Renal cortex interstitium (tissue), 11 donors: ENCODE measurements at regions not wholly inside any gene's neighbourhood (a gene's known extent, or its start where the extent isn't known, plus 50 kb on each side); places are given as distances from the start of the nearest gene placed in this dataset.
"Not testable (repeated sequence)": the region's sequence is repeated elsewhere in the genome, so short reads cannot be mapped to it uniquely, and the experiment has no call there.

Experiments
- DNase-seq, 11 donors: peaks; one replicate each; pipeline ENCODE4 v3.0.0-alpha.2; 2013; ENCODE audit warnings: low read depth in 9 of 11, low spot score in 4 of 11; ENCODE audit errors: extremely low read depth in 1 of 11

GRCh38 chr1:78715181-78715661, 65.6 kb downstream of the IFI44 start:
- no peak for DNase-seq

DNA sequence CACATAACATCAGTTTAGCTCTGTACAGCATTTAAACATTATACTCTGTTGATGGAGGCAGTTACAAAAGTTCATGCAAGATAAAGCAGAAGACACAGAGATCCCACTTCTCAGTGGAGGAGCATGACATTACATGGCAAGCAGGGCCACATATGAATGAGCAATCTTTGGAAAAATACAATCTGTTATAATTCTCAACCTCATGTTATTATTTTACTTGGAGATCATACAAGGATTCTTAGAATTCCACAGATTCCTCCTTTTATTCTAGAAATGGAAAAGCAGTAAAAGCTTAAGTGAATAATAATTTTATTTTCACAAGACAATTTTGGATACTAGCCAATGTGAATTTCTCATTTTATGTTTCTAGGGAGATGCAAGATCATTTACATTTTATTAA, 66.6 kb downstream of the IFI44 start:
- DNase-seq, result peak in 2 of 11 donors; percentile 12 to 29

GRCh38 chr1:78718566-78718965, 68.9 kb downstream of the IFI44 start:
- DNase-seq, result no peak

DNA sequence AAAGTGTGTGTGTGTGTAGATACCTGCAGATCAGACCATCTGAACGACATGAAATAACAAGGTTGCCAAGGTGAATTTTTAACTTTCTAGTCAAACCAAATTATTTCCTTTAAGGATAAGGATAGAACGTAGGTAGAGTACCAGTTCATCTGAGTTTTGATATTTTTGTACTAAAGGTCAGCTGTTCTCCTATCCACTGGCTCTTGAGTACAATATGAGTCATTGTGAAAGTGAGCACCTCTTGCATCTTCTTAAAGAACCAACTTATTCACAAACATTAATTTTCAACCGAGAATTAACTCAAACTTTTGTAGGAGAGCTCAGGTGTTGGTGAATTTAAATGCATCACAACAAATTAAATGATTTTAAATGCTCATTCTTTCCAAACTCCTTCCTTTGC, 71.5 kb downstream of the IFI44 start:
- DNase-seq, result no peak

DNA sequence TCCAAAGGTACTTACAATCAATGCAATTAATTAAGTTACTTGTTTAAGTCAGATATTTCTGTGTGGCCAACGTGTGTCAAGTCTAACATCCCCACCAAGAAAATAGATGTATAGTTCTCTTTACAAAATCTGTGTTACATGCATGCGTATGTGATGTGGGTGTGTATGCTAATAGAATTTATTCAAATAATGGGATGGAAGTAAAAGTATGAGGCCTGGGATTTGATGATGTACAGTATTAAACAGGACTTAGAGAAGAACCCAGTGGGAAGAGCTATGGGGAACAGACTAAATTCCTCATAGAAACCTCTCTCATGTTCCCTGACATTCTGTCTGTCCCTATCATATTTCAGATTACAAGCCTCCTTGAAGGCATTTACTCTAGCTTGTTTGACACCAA, 72.5 kb downstream of the IFI44 start:
- no peak for DNase-seq

DNA sequence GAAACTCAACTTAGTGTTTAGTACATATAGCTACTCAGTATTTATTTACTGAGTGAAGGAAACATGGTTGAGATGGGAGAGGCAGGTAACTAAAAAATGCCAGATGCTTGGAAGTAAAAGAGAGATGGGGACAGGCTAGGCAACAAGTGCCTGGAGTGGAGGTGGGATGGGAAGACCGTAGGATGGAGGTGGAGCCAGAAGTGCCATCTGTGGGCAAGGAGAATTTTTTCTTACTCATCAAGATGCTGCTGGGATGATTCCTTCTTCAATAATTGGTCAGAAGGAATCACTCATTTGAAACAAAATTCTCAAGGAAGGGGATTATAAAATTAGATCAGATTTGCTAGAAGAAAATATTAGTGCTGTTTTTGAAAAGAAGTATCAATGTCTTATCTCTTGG, 72.9 kb downstream of the IFI44 start:
- no peak for DNase-seq

GRCh38 chr1:78722947-78723346, 73.3 kb downstream of the IFI44 start:
- no peak for DNase-seq

DNA sequence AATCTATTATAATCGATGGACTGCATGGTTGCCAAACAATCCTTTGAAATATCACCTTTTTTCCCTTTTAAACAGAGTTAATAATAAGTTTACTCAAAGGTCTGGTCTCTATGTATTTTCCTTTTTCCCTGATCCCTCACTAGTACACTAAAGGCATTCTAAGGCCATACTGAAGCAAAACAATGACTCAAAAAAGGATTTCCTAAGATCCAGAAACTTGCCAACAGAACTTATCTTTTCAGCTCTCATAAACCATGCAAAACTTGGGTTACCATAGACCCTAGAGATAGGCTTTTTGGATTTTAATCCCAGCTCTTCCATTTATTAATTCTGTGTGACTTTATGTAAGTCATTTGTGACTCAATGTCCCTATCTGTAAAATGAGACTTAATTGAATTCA, 77.1 kb downstream of the IFI44 start:
- no peak for DNase-seq

GRCh38 chr1:78728359-78728758, 78.7 kb downstream of the IFI44 start:
- no peak for DNase-seq

DNA sequence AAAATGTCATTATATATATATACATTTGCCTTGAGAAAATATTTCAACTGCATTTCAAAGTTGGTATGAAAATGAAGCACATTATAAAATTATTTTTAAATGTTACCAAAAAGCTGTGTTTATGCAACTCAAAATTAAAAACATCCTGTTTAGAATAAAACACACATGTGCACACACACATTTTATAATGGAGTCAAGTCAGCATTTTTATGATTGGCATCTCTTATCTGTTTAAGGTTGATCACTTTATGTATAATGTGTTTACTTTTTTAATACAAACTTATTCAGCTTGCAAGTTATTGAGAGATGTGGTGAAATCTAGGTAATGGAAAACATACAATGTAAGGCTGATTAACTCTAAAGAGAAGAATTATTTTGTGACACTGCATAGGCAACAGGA, 80.4 kb downstream of the IFI44 start:
- DNase-seq, result no peak

DNA sequence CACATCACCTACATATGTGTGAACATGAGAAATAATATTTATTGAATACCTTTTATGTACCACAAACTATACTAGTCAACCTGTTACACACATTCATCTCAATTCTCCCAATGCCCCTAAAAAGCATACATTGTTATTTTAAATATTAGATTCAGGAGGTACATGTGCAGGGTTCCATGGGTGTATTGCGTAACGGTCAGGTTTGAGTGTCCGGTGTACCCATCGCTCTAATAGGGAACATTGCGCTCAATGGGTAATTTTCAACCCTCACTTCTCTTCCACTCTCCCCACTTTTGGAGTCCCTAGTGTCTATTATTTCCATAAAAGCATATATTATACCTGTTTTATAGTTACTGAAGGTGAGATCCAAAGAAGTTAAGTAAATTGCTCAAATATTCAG, 82.0 kb downstream of the IFI44 start:
- DNase-seq, result no peak

DNA sequence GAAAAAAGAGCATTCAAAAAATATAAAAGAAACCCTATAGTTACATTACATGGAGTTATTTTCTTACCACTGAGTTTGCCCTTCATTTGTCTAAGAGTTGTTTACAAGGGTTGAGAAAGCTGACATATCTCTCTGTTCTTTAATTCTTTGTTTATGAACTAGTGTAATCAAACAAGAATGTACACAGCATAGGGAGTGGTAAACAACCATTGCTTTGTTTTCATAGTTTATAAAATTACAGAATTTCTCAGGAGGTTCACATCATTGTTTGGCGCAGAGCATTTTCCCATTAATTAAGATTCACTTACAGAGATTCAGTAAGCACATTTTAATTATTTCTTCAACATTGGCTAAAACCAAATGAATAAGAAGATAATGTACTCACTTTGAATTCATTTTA, 87.6 kb downstream of the IFI44 start:
- no peak for DNase-seq

DNA sequence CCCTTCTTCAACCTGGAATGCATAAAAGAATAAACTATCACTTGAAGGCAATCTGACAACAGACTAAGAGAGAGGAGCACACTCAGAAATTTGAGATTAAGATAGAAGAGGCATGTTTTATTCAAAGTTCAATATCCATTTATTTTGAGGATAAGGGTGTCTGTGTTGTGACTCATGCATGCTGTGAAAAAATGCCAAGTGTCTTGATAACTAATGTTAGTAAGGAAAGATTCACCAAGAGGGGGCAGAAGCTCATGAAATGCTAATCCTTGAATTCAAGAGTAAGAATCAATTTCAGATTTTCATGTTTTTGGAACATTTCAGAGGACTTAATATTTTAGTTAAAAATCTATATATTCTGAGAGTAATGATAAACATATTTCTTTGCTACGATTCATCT, 94.0 kb downstream of the IFI44 start:
- DNase-seq, result no peak

- no peak for DNase-seq
Observed at GRCh38 chr1:78745111-78745510, 95.5 kb downstream of the IFI44 start.

- not testable (repeated sequence) for DNase-seq
Observed at GRCh38 chr1:78753679-78754078, 104.0 kb downstream of the IFI44 start.

DNA sequence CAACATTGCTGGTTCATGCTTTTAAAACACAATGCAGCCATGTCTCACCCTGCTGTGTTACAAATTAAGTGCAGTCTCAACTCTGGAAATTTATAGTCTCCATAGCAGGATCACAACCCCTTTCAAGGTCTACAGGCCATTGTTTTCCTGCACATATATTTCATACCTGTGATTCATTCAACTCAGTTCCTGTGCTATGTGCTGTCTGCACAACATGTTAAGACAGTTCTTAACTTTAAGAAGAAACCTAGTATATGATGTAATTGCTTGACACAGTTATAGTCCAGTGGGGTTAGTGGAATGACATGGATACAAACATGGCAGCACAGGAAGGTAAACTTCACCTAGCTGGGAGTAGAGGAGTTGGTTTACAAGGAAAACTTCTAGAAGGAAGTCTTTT, 106.4 kb downstream of the IFI44 start:
- DNase-seq, result no peak

DNA sequence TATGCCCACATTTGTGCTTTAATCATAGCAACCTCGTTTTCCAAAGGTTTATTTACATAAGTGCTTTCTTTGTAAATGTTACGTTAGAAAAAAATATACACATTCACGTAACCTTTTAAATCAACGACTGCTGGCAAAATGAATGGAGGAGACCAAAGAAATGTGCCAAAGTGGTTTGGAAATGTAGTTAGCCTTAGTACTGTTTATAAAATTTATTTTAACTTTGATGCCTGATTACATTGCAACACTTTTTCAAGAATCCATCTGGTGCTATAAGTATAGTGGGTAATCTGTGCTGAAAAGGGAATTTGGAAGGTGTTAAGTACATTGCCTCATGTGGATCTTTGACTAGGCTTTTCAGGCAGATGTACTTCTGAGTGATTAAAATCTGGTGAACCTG, 108.9 kb downstream of the IFI44 start:
- no peak for DNase-seq

GRCh38 chr1:78759881-78760280, 110.2 kb downstream of the IFI44 start:
- DNase-seq, result no peak

DNA sequence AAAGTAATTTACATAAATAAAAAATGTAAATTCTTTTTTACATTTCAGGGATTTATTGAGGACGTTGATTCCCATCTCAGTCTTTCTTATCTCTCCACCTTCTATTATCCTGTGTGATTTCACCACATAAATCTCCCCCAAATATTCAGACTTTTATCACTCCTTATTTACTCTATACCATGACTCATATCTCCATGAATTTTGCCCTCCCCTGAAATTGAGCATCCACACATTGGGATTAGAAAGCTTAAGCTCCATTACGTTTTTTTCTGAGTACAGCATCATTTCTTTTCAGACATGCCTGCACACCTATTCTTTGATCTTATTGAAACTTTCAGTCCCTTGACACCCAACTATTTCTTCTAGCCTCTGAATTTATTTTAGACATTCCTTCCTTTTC, 111.2 kb downstream of the IFI44 start:
- no peak for DNase-seq

DNA sequence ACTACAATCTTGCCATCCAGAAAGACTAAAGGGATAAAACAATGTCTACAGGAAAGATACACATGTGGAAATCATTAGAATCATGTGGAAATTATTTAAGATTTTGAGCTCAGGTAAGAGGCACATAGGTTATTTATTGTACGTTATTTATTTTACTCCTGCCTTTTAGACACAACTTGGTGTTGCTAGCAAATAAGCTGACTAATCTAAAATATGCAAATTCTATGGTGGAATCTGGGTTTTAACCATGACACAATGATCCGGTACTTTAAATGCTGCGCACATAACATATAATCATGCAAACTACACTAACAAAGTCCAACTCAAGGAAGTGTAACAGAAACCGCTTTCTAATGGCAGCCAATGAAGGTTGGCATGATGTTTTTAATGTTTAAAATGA, 112.5 kb downstream of the IFI44 start:
- DNase-seq, result no peak

- DNase-seq, result no peak
Observed at GRCh38 chr1:78765489-78765888, 115.9 kb downstream of the IFI44 start.

- DNase-seq, result no peak
Observed at GRCh38 chr1:78779831-78780230, 130.2 kb downstream of the IFI44 start.
